SU-DHL-6 (cell line): ENCODE measurements at regions not wholly inside any gene's neighbourhood (a gene's known extent, or its start where the extent isn't known, plus 50 kb on each side); places are given as distances from the start of the nearest gene placed in this dataset.

Experiments
- EZH2phosphoT487 ChIP-seq: fragments of 200-600 bp; sonication (generic), shearing (Covaris generic); conservative IDR thresholded peaks from 2 replicates; pipeline ENCODE4 v1.6.1; 2018; ENCODE audit warnings: mild to moderate bottlenecking, antibody characterized with exemption, low read length, moderate library complexity, mixed read lengths
- TF ChIP-seq, protein P1 (sequence below): fragments of 200-600 bp; sonication (generic); IDR thresholded peaks from one replicate; pipeline ENCODE4 v1.5.1; 2017; ENCODE audit warnings: antibody characterized with exemption, mild to moderate bottlenecking, low read length, moderate library complexity; ENCODE audit not compliant: insufficient read depth, poor library complexity, severe bottlenecking

DNA sequence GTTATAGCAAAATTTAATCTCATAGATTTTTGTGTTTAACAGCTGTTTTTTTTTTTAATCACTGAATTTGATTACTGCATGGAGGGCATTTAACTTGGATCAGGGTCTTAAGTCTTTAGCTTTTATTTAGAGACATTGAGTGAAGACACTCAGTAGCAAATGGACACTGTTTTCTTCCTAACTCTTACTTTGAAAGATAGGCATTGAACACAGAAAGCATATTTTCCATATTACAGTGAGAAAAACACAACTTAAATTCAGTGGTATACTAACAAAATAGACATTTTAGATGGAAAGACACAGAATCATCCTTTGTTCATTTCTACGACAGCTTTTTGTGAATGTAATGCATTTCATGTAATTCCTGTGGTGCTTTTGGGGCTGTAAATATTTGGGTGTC, 571.8 kb downstream of the PRKD1 start:
- TF ChIP-seq EZH2phosphoT487, result no peak
- TF ChIP-seq, protein P1, sequence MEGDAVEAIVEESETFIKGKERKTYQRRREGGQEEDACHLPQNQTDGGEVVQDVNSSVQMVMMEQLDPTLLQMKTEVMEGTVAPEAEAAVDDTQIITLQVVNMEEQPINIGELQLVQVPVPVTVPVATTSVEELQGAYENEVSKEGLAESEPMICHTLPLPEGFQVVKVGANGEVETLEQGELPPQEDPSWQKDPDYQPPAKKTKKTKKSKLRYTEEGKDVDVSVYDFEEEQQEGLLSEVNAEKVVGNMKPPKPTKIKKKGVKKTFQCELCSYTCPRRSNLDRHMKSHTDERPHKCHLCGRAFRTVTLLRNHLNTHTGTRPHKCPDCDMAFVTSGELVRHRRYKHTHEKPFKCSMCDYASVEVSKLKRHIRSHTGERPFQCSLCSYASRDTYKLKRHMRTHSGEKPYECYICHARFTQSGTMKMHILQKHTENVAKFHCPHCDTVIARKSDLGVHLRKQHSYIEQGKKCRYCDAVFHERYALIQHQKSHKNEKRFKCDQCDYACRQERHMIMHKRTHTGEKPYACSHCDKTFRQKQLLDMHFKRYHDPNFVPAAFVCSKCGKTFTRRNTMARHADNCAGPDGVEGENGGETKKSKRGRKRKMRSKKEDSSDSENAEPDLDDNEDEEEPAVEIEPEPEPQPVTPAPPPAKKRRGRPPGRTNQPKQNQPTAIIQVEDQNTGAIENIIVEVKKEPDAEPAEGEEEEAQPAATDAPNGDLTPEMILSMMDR, result no peak
